CD4-positive, alpha-beta T cell (primary cell): ENCODE measurements at regions not wholly inside any gene's neighbourhood (a gene's known extent, or its start where the extent isn't known, plus 50 kb on each side); places are given as distances from the start of the nearest gene placed in this dataset.
A peak's percentile ranks its signal among the peaks of the same experiment; 100 is the strongest.

Source experiments
- ATAC-seq: fragments of 200-7000 bp; cut with Tn5 transposase; one replicate; pipeline ENCODE4 v1.10.0; 2022; ENCODE audit warnings: mild to moderate bottlenecking; ENCODE audit not compliant: poor library complexity
- CTCF ChIA-PET: fragments of 350-600 bp; sonication (Branson Sonifier 250); formaldehyde crosslinking; loops from one replicate; lab custom pipeline; 2021; ENCODE audit warnings: antibody characterized with exemption, inconsistent platforms; lab: Charles Lee
- POLR2A ChIA-PET: fragments of 350-600 bp; sonication (Branson Sonifier 250); formaldehyde crosslinking; loops from one replicate; lab custom pipeline; 2021; ENCODE audit warnings: antibody characterized with exemption, inconsistent platforms; lab: Charles Lee
- DNase-seq, 14 experiments: peaks; one replicate each; pipeline ENCODE4 v3.0.0-alpha.2; 2013 to 2020; ENCODE audit warnings: mixed read lengths in 2 of 14
- H3K27ac ChIP-seq, 2 donors: one replicate each; pipeline versions ENCODE4 v1.5.1 to v1.7.0; 2013; ENCODE audit warnings: low read length in 2 of 2, low read depth in 1 of 2, mild to moderate bottlenecking in 1 of 2
- H3K27me3 ChIP-seq, 2 experiments: 1 replicate in 1 of 2; 2 replicates in 1 of 2; pipeline versions ENCODE4 v1.6.1 to v1.7.0; 2013; ENCODE audit warnings: low read length in 2 of 2, control low read depth in 1 of 2, mild to moderate bottlenecking in 1 of 2, moderate library complexity in 1 of 2; ENCODE audit not compliant: insufficient read depth in 2 of 2, control insufficient read depth in 1 of 2
- H3K36me3 ChIP-seq: one replicate; pipeline ENCODE4 v1.6.1; 2013; ENCODE audit warnings: low read length, control low read depth; ENCODE audit not compliant: insufficient read depth
- H3K4me1 ChIP-seq: one replicate; pipeline ENCODE4 v1.6.1; 2013; ENCODE audit warnings: low read length, control low read depth; ENCODE audit not compliant: insufficient read depth
- H3K4me3 ChIP-seq: one replicate; pipeline ENCODE4 v1.5.1; 2013; ENCODE audit warnings: mild to moderate bottlenecking, low read length, moderate library complexity
- H3K9me3 ChIP-seq, 2 experiments: 1 replicate in 1 of 2; 2 replicates in 1 of 2; pipeline versions ENCODE4 v1.6.1 to v1.7.0; 2013; ENCODE audit warnings: low read length in 2 of 2, mild to moderate bottlenecking in 2 of 2, control low read depth in 1 of 2, moderate library complexity in 1 of 2; ENCODE audit not compliant: control insufficient read depth in 1 of 2, insufficient read depth in 1 of 2
- H3K27ac Mint-ChIP-seq: one replicate; pipeline ENCODE4 v1.8.0; 2020; ENCODE audit warnings: mixed read lengths
- H3K27me3 Mint-ChIP-seq: one replicate; pipeline ENCODE4 v1.8.0; 2021; ENCODE audit warnings: mixed read lengths
- H3K36me3 Mint-ChIP-seq: one replicate; pipeline ENCODE4 v1.8.0; 2021; ENCODE audit warnings: low read depth, mixed read lengths
- H3K4me1 Mint-ChIP-seq: one replicate; pipeline ENCODE4 v1.8.0; 2021; ENCODE audit warnings: low read depth, mixed read lengths
- H3K4me3 Mint-ChIP-seq: one replicate; pipeline ENCODE4 v1.8.0; 2020; ENCODE audit warnings: mild to moderate bottlenecking, mixed read lengths
- H3K9me3 Mint-ChIP-seq: one replicate; pipeline ENCODE4 v1.8.0; 2020; ENCODE audit warnings: mixed read lengths
- CTCF ChIP-seq: fragments of 200-600 bp; IDR thresholded peaks from one replicate; pipeline ENCODE4 v1.8.0; 2022; ENCODE audit warnings: antibody characterized with exemption, mild to moderate bottlenecking
- intact Hi-C, 2 experiments: fragments of 100-400 bp; cut with DNase I in 1 of 2; cut with micrococcal nuclease in 1 of 2; formaldehyde crosslinking; loops; one replicate each; pipeline versions ENCODE4 v1.15.1 to v1.9.0; 2023 to 2025; cut with DNase I, micrococcal nuclease

- Mint-ChIP-seq H3K36me3 (no peaks in the 10 kb centered on the region), H3K4me1 (peaks cover 4% of the 10 kb centered on the region), H3K4me3 (no peak overlapping the region), H3K27me3 (no peaks in the 10 kb centered on the region), H3K27ac (no peak overlapping the region), H3K9me3 (no peaks in the 10 kb centered on the region)
- POLR2A ChIA-PET, result no interaction called here
- no peaks in the 10 kb centered on the region for H3K4me1 ChIP-seq
- intact Hi-C loops, result no loop called here
- ATAC-seq (no peak), DNase-seq (no peak)
- no peak overlapping the region for H3K4me3 ChIP-seq
- CTCF ChIA-PET, result no interaction called here
- TF ChIP-seq CTCF, result no peak
- H3K27ac ChIP-seq, result no peak overlapping the region
- no peaks in the 10 kb centered on the region for H3K9me3 ChIP-seq
- no peaks in the 10 kb centered on the region for H3K27me3 ChIP-seq
- H3K36me3 ChIP-seq, result no peaks in the 10 kb centered on the region
These were observed 52.3 kb upstream of the CLNK start for GRCh38 chr4:10736895-10737294.

GRCh38 chr4:10736266-10736665, 51.7 kb upstream of the CLNK start:
- Histone ChIP-seq H3K27ac (no peak overlapping the region), H3K4me3 (no peak overlapping the region), H3K4me1 (no peaks in the 10 kb centered on the region), H3K36me3 (no peaks in the 10 kb centered on the region), H3K27me3 (no peaks in the 10 kb centered on the region), H3K9me3 (no peaks in the 10 kb centered on the region)
- DNase-seq (no peak), ATAC-seq (no peak)
- Mint-ChIP-seq H3K4me3 (no peak overlapping the region), H3K27ac (no peak overlapping the region), H3K36me3 (no peaks in the 10 kb centered on the region), H3K27me3 (no peaks in the 10 kb centered on the region), H3K9me3 (no peaks in the 10 kb centered on the region), H3K4me1 (peaks cover 4% of the 10 kb centered on the region)
- TF ChIP-seq CTCF, result no peak
- CTCF ChIA-PET, result no interaction called here
- POLR2A ChIA-PET, result no interaction called here
- intact Hi-C loops, result no loop called here

- H3K36me3 Mint-ChIP-seq, result no peaks in the 10 kb centered on the region
- no peaks in the 10 kb centered on the region for H3K36me3 ChIP-seq
- ATAC-seq (no peak), DNase-seq (peak in 1 of 14 experiments; percentile 12)
- H3K4me1 Mint-ChIP-seq, result peaks cover 4% of the 10 kb centered on the region
- H3K4me1 ChIP-seq, result no peaks in the 10 kb centered on the region
- H3K9me3 ChIP-seq, result no peaks in the 10 kb centered on the region
- no peaks in the 10 kb centered on the region for H3K9me3 Mint-ChIP-seq
- H3K27ac ChIP-seq, result no peak overlapping the region
- no peak overlapping the region for H3K4me3 Mint-ChIP-seq
- no peaks in the 10 kb centered on the region for H3K27me3 Mint-ChIP-seq
- H3K27me3 ChIP-seq, result no peaks in the 10 kb centered on the region
- POLR2A ChIA-PET, result no interaction called here
- no peak overlapping the region for H3K4me3 ChIP-seq
- H3K27ac Mint-ChIP-seq, result no peak overlapping the region
- intact Hi-C loops, result no loop called here
- TF ChIP-seq CTCF, result no peak
- CTCF ChIA-PET, result no interaction called here
These were observed 50.1 kb upstream of the CLNK start for GRCh38 chr4:10734697-10735096.
